Umbilical cord (tissue), 1 donor: ENCODE measurements at regions not wholly inside any gene's neighbourhood (a gene's known extent, or its start where the extent isn't known, plus 50 kb on each side); places are given as distances from the start of the nearest gene placed in this dataset.

ENCODE experiments used
- DNase-seq: peaks from one replicate; pipeline ENCODE4 v3.0.0-alpha.2; 2015; ENCODE audit warnings: low spot score

- no peak for DNase-seq
Observed at GRCh38 chr16:56093055-56093454, 98.2 kb upstream of the GNAO1 start.

GRCh38 chr16:56090076-56090475, 101.2 kb upstream of the GNAO1 start:
- DNase-seq, result no peak

- no peak for DNase-seq
Observed at GRCh38 chr16:56087626-56088025, 103.7 kb upstream of the GNAO1 start.

- no peak for DNase-seq
Observed at GRCh38 chr16:56081371-56081770, 109.9 kb upstream of the GNAO1 start.

DNA sequence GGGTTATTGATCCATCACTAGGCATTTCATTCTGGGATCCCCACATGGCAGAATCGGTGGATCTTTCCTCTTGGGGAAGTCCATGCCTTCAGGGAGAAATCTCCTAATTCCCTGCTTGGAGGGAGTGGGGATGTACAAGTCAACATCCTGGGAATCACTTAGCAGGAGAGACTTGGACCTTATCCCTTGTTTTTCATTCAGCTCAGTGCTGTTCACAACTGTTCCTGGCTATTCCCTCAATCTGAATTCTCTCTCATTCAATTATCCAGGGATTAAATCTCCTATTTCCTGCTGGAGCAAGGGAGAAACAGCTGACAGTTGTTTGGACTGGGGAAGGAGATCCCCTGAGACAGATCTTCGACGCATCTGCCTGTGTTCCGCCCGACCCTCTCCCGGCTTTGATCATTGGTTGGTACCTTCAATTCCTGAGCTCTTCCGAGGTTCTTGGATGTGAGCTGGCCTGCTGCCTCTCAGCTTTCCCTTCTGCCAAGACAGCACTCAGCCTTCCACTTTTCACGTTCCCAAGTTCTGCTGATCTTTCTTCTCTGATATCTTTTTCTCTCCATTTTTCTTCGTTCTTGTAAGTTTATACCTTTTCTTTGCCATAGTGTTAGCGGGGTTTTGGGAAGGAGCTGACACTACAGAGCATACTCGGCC, 115.4 kb upstream of the GNAO1 start:
- no peak for DNase-seq

DNA sequence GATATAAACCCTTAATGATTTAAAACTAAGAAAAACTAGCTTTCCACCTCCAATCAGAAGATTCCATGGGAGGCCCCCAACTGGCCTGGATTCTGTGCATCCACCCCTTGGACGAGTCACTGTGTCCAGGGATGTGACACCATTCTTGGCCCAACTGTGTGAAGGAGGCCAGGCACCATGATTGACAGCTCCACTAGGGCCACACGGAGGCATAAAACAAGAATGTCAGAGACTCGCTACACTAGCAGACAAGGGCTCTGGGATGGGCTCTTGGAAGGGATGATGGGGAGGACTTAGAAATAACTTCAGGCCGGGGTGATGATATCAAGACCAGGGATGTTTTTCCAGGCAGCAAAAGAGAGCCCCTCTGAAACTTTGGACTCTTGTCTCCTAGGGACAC, 117.8 kb upstream of the GNAO1 start:
- no peak for DNase-seq

DNA sequence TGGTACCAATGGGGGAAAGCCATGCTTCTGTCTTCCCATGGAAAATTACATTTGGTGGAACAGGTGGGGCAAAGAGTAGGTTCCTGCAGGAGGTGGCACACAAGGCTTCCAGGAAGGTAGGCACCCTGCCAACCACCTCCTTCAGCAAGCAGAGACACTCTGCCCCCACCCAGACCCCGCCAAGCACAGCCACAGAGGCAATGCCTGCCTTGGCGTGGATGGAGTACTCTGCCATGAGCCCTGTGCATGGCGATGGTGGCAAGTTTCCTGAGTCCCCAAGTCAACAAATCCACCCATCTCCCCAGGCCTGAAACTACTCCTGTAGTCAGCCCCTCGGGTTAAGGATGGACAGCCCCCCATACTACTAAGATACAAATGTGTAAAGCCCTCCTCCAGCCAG, 119.2 kb upstream of the GNAO1 start:
- no peak for DNase-seq

DNA sequence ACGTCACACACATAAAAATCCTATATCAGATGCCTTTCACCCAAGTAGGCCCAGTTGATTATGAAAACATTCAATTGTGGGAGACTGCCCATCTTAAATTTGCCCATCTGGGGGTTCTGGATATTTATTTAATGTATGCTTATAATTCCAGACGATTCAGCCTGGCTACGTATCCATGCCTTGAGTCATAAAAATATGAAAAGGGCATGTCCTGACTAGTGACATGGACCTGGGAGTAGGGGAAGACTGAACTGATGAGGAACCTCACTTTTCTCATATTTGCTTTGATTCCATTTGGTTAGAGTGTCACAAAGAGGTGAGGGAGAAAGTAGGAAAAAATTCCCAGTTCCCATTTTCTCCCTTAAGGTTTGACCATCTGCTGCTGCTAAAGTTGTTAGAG, 122.5 kb upstream of the GNAO1 start:
- DNase-seq, result no peak

GRCh38 chr16:56068314-56068713, 123.0 kb upstream of the GNAO1 start:
- no peak for DNase-seq

DNA sequence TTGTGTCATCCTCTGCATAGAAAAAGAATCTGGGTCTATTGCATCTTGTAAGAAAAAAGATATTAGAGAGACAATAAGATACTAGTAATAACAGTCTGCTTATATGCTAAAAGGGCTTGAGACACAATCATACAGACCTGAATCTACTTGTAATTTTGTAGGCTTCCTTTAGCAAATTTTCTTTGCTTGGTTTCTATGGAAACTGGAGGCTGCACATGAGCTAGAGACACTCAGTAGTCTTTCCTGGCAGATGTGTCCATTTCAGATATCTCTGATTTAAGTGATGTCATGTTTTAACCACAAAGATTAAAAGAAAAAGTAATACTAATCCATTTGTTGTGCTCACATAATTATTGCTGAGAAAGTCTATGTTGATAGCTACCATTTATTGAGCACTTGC, 123.9 kb upstream of the GNAO1 start:
- no peak for DNase-seq

GRCh38 chr16:56066617-56067016, 124.7 kb upstream of the GNAO1 start:
- no peak for DNase-seq

- DNase-seq, result peak; percentile 53
Observed at GRCh38 chr16:56063111-56063510, 128.2 kb upstream of the GNAO1 start.

- DNase-seq, result no peak
Observed at GRCh38 chr16:56057151-56057550, 134.1 kb upstream of the GNAO1 start.

GRCh38 chr16:56050916-56051315, 140.4 kb upstream of the GNAO1 start:
- DNase-seq, result no peak

- no peak for DNase-seq
Observed at GRCh38 chr16:56048425-56049105, 142.7 kb upstream of the GNAO1 start.

- DNase-seq, result peak; percentile 14
Observed at GRCh38 chr16:56047307-56048234, 143.7 kb upstream of the GNAO1 start.

- peak; percentile 30 for DNase-seq
Observed at GRCh38 chr16:56042416-56042815, 148.9 kb upstream of the GNAO1 start.

DNA sequence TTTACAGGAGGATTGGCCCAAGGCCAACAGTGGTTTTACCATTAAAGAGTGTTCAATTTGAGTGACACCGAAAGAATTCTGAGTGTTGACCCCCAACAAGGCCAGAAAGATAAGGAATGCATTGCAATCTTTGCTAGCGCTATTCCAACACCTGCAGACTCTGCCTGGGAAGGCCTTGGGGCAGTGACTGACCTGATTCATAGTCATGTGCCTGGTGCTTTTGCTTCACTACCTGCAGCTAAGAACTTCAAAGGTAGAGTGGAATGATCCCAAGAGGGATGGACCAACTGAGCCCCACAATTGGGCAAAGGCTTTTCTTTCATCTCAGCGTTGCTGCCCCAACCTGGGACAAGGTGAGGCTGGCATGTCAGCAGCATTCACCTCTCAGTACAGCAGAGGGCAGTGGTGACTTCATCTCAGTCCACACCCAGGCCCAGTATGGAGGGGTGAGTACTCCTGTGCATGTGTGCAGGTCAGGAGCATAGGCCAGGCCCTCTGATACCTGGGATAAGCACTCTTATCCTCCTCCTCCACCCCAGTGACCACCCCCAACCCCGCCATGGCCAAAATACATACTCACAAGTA, 149.6 kb upstream of the GNAO1 start:
- peak; percentile 17 for DNase-seq

GRCh38 chr16:56038564-56039098, 152.7 kb upstream of the GNAO1 start:
- DNase-seq, result no peak

- no peak for DNase-seq
Observed at GRCh38 chr16:56032072-56032471, 156.9 kb upstream of the CES5A start.

DNA sequence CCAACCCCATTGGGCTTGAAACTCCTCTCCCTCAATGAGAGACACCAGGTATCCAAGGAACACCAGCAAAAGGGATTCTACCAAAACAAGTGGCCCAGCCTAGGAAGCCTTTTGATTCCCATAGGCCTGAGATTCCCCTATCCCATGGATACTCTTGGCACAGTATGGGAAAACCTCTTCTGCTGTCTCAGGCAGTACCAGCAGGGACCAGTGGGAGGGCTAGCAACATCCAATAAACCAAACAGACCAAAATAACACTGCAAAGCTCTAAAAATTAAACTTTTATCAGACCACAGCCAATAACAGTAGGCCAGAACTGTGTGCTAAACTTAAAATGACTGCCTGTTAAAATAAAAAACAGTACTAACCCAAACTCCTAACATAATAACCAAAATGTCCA, 153.9 kb upstream of the CES5A start:
- no peak for DNase-seq

DNA sequence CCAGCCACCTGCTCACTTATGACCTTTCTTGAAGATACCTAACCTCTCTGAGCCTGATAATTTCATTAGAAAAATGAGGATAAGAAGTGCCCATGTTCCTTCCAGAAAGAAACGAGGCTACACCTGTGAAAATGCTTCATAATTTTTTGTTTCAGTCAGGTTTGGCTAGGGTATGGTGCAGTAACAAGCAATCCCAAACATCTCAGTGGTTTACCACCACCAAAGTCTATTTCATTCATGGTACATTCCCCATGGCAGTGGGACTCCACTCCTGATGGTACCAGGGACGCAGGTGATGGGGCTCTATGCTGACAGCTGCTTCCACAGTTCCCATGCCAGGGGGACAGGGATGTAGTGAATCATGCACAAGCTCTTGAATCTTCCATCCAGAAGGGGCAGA, 147.6 kb upstream of the CES5A start:
- no peak for DNase-seq
